ENCODE measurements at regions not wholly inside any gene's neighbourhood (a gene's known extent, or its start where the extent isn't known, plus 50 kb on each side); places are given as distances from the start of the nearest gene placed in this dataset.

GRCh38 chr5:56459394-56460194, 226.5 kb upstream of the ANKRD55 start:
- Histone ChIP-seq H3K4me3 (ENCODE audit: low read length) (no peak overlapping the region), H3K36me3 (ENCODE audit: control insufficient read depth, insufficient read depth, low read length) (no peaks in the 10 kb centered on the region), H3K4me1 (ENCODE audit: control insufficient read depth, insufficient read depth, low read length) (peaks cover 13% of the 10 kb centered on the region), H3K9me3 (ENCODE audit: control insufficient read depth, low read length) (no peaks in the 10 kb centered on the region), H3K9ac (ENCODE audit: low read length) (no peak overlapping the region), H3K27me3 (ENCODE audit: control insufficient read depth, insufficient read depth, low read length) (no peaks in the 10 kb centered on the region)

DNA sequence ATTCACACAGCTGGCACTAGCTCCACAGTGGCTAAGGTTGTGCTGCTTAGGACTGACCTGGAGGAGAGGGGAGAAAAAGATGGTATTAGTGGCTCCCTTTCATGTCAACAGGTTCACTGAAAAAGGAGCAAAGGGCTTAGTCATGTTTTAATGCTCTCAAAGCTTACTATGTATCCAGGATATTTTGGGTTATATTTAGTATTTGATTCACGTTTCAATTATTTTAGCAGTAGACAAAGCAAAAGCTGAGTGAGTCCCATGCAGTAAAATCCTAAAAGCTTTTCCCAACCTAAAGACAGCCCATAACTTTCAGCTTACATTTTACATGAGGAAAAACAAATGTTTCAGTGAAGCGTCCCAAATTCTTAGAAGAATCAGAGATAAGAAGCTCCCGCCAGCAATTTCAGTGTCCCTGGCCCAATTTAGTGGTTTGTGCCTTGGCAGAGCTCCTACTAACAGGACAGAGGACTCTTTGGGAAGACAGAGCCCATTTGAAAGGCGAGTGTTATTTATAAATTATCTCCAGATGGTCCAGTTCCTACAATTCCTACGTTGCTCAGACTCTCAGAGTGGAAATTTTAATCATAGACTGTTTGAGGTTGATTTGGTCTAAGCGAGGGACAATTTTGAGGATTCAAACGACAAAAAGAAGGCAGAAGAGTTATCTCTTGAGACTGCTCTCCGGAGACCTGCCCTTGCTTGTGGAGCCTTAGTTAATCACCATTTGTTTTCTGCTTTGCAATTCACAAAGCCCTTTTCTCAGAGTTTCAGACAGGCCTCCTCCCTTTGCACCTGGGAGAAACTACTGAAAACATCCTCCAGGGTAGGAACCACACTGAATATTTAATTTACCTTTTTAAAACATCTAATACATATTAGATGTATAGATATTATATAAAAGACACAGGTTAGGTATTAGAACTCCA, 225.0 kb upstream of the ANKRD55 start:
- H3K27me3 ChIP-seq (ENCODE audit: control insufficient read depth, insufficient read depth, low read length), result no peaks in the 10 kb centered on the region
- H3K4me1 ChIP-seq (ENCODE audit: control insufficient read depth, insufficient read depth, low read length), result peaks cover 9% of the 10 kb centered on the region

DNA sequence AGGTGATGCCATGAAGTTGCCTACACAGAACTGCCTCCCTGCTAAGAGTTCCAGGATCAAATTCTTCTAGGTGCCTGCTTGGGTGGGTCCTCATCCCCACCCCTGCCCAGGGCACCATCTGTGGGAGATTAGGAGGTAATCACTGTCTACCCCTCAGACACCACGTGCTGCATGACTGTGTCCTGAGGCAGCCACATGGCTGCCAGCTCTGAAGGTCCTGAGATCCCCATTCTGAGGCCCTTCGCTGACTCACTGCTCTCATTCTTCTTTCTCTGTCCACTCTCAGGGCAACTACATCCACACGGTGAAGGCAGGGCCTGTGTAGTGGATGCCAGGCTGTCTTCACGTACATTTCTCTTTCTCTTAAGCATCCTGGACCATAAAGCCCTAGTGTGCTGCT, 222.9 kb upstream of the ANKRD55 start:
- Histone ChIP-seq H3K9ac (ENCODE audit: low read length) (no peak overlapping the region), H3K9me3 (ENCODE audit: control insufficient read depth, low read length) (no peaks in the 10 kb centered on the region), H3K27me3 (ENCODE audit: control insufficient read depth, insufficient read depth, low read length) (no peaks in the 10 kb centered on the region), H3K4me3 (ENCODE audit: low read length) (no peak overlapping the region), H3K36me3 (ENCODE audit: control insufficient read depth, insufficient read depth, low read length) (no peaks in the 10 kb centered on the region), H3K4me1 (ENCODE audit: control insufficient read depth, insufficient read depth, low read length) (peaks cover 9% of the 10 kb centered on the region)

More for the DNA sequence above, 225.0 kb upstream of the ANKRD55 start:
- Histone ChIP-seq H3K9me3 (ENCODE audit: control insufficient read depth, low read length) (no peaks in the 10 kb centered on the region), H3K36me3 (ENCODE audit: control insufficient read depth, insufficient read depth, low read length) (no peaks in the 10 kb centered on the region), H3K4me3 (ENCODE audit: low read length) (no peak overlapping the region), H3K9ac (ENCODE audit: low read length) (no peak overlapping the region)

- H3K27me3 ChIP-seq (ENCODE audit: control insufficient read depth, insufficient read depth, low read length), result no peaks in the 10 kb centered on the region
- H3K36me3 ChIP-seq (ENCODE audit: control insufficient read depth, insufficient read depth, low read length), result no peaks in the 10 kb centered on the region
- H3K4me3 ChIP-seq (ENCODE audit: low read length), result no peak overlapping the region
- no peak overlapping the region for H3K9ac ChIP-seq (ENCODE audit: low read length)
- H3K9me3 ChIP-seq (ENCODE audit: control insufficient read depth, low read length), result no peaks in the 10 kb centered on the region
- peaks cover 5% of the 10 kb centered on the region for H3K4me1 ChIP-seq (ENCODE audit: control insufficient read depth, insufficient read depth, low read length)
Measured at GRCh38 chr5:56455417-56455816, 222.3 kb upstream of the ANKRD55 start.

DNA sequence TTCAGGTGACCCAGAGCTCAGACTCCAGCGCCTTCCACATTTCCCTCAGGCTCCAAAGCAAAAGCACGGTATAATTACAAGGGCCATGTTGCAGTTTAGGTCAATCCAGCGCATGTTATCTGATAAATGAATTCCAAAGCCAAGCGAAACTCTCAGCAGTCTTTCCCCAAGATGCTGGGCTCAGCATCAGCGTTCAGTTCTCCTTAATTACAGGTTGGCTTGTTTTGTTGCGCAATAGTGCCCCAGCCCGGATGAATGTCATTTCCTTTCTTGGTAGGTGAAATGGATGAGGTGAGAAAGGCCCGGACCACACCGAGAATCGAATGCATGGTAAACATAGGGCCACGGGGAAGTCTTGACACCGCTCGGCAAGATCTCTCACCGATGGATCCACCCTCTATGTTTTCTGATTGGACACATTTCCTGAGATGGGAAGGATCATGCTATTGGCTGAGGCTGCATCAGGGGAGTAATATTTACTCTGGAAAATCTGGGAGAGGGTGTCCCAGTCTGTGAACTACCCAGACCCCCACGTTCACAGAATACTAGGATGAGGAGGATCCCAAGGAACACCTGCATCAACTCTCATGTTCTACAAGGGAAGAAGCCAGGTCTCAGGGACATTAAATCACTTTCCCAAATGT, 221.2 kb upstream of the ANKRD55 start:
- H3K4me3 ChIP-seq (ENCODE audit: low read length), result no peak overlapping the region
- no peaks in the 10 kb centered on the region for H3K36me3 ChIP-seq (ENCODE audit: control insufficient read depth, insufficient read depth, low read length)
- H3K27me3 ChIP-seq (ENCODE audit: control insufficient read depth, insufficient read depth, low read length), result no peaks in the 10 kb centered on the region
- no peaks in the 10 kb centered on the region for H3K9me3 ChIP-seq (ENCODE audit: control insufficient read depth, low read length)
- no peak overlapping the region for H3K9ac ChIP-seq (ENCODE audit: low read length)
- H3K4me1 ChIP-seq (ENCODE audit: control insufficient read depth, insufficient read depth, low read length), result no peaks in the 10 kb centered on the region

- Histone ChIP-seq H3K36me3 (ENCODE audit: control insufficient read depth, insufficient read depth, low read length) (no peaks in the 10 kb centered on the region), H3K4me3 (ENCODE audit: low read length) (no peak overlapping the region), H3K27me3 (ENCODE audit: control insufficient read depth, insufficient read depth, low read length) (no peaks in the 10 kb centered on the region), H3K4me1 (ENCODE audit: control insufficient read depth, insufficient read depth, low read length) (no peaks in the 10 kb centered on the region), H3K9ac (ENCODE audit: low read length) (no peak overlapping the region), H3K9me3 (ENCODE audit: control insufficient read depth, low read length) (no peaks in the 10 kb centered on the region)
Measured at GRCh38 chr5:56451742-56452141, 218.6 kb upstream of the ANKRD55 start.

DNA sequence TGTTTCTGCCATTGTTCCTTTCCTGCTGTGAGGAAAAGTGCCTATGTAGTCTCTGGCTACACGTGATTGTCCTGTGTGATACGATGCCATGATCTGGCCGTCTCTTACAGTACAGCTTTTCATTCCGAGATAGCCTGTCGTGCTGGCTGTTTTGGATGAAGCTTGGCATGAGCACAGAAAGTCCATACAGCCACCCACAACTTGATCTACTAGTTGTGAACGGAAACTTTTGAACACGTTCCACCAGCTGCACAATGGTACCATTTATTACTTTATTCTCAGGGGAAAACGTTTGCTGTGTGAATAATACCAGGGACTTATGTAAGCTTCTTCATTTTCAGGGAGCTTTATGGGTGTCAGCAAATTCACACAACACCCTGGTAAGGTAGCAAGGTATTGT, 217.6 kb upstream of the ANKRD55 start:
- Histone ChIP-seq H3K4me1 (ENCODE audit: control insufficient read depth, insufficient read depth, low read length) (no peaks in the 10 kb centered on the region), H3K9me3 (ENCODE audit: control insufficient read depth, low read length) (no peaks in the 10 kb centered on the region), H3K36me3 (ENCODE audit: control insufficient read depth, insufficient read depth, low read length) (no peaks in the 10 kb centered on the region), H3K4me3 (ENCODE audit: low read length) (no peak overlapping the region), H3K27me3 (ENCODE audit: control insufficient read depth, insufficient read depth, low read length) (no peaks in the 10 kb centered on the region), H3K9ac (ENCODE audit: low read length) (no peak overlapping the region)

GRCh38 chr5:56449071-56449640, 216.0 kb upstream of the ANKRD55 start:
- H3K9me3 ChIP-seq (ENCODE audit: control insufficient read depth, low read length), result no peaks in the 10 kb centered on the region
- no peaks in the 10 kb centered on the region for H3K36me3 ChIP-seq (ENCODE audit: control insufficient read depth, insufficient read depth, low read length)
- no peaks in the 10 kb centered on the region for H3K4me1 ChIP-seq (ENCODE audit: control insufficient read depth, insufficient read depth, low read length)
- no peak overlapping the region for H3K9ac ChIP-seq (ENCODE audit: low read length)
- no peaks in the 10 kb centered on the region for H3K27me3 ChIP-seq (ENCODE audit: control insufficient read depth, insufficient read depth, low read length)
- no peak overlapping the region for H3K4me3 ChIP-seq (ENCODE audit: low read length)

DNA sequence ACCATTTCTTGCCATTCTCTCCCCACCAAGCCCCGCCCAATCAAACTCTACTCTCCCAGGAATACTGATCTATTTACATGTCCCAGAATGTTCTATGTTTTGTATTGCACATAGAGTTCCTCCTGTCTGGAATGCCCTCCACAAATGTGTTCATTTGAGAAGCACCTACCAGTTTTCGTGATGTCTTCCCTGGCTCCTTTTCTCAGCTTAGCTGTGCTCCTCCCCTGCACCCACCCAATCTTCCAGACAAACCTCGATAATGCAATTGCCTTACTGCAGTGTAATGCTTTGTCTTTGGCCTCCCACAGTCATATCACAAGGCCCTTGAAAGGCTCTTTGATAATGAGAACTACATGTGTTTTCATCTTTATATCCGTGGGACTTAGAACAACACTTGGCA, 214.5 kb upstream of the ANKRD55 start:
- no peak overlapping the region for H3K4me3 ChIP-seq (ENCODE audit: low read length)
- H3K9ac ChIP-seq (ENCODE audit: low read length), result no peak overlapping the region
- no peaks in the 10 kb centered on the region for H3K4me1 ChIP-seq (ENCODE audit: control insufficient read depth, insufficient read depth, low read length)
- no peaks in the 10 kb centered on the region for H3K27me3 ChIP-seq (ENCODE audit: control insufficient read depth, insufficient read depth, low read length)
- H3K36me3 ChIP-seq (ENCODE audit: control insufficient read depth, insufficient read depth, low read length), result no peaks in the 10 kb centered on the region
- H3K9me3 ChIP-seq (ENCODE audit: control insufficient read depth, low read length), result no peaks in the 10 kb centered on the region

GRCh38 chr5:56447232-56447631, 214.1 kb upstream of the ANKRD55 start:
- Histone ChIP-seq H3K27me3 (ENCODE audit: control insufficient read depth, insufficient read depth, low read length) (no peaks in the 10 kb centered on the region), H3K9me3 (ENCODE audit: control insufficient read depth, low read length) (no peaks in the 10 kb centered on the region), H3K4me1 (ENCODE audit: control insufficient read depth, insufficient read depth, low read length) (no peaks in the 10 kb centered on the region), H3K9ac (ENCODE audit: low read length) (no peak overlapping the region), H3K4me3 (ENCODE audit: low read length) (no peak overlapping the region), H3K36me3 (ENCODE audit: control insufficient read depth, insufficient read depth, low read length) (no peaks in the 10 kb centered on the region)

- no peaks in the 10 kb centered on the region for H3K36me3 ChIP-seq (ENCODE audit: control insufficient read depth, insufficient read depth, low read length)
- H3K4me3 ChIP-seq (ENCODE audit: low read length), result no peak overlapping the region
- H3K9ac ChIP-seq (ENCODE audit: low read length), result no peak overlapping the region
- no peaks in the 10 kb centered on the region for H3K9me3 ChIP-seq (ENCODE audit: control insufficient read depth, low read length)
- H3K27me3 ChIP-seq (ENCODE audit: control insufficient read depth, insufficient read depth, low read length), result no peaks in the 10 kb centered on the region
- H3K4me1 ChIP-seq (ENCODE audit: control insufficient read depth, insufficient read depth, low read length), result no peaks in the 10 kb centered on the region
Measured at GRCh38 chr5:56446728-56447127, 213.6 kb upstream of the ANKRD55 start.

All from mucosa of stomach (tissue), 1 donor.